NT2/D1 (cell line): ENCODE measurements at regions not wholly inside any gene's neighbourhood (a gene's known extent, or its start where the extent isn't known, plus 50 kb on each side); places are given as distances from the start of the nearest gene placed in this dataset.

Source experiments
- SUZ12 ChIP-seq: IDR thresholded peaks from 2 replicates; pipeline ENCODE4 v1.6.1; 2011; ENCODE audit not compliant: insufficient read length, insufficient read depth; ENCODE audit errors: extremely low read depth
- YY1 ChIP-seq: IDR thresholded peaks from 2 replicates; pipeline ENCODE4 v1.6.1; 2011; ENCODE audit not compliant: insufficient read length, insufficient read depth
- ZNF274 ChIP-seq: IDR thresholded peaks from 2 replicates; pipeline ENCODE4 v1.6.1; 2011; ENCODE audit warnings: mild to moderate bottlenecking, low read depth, low read length

DNA sequence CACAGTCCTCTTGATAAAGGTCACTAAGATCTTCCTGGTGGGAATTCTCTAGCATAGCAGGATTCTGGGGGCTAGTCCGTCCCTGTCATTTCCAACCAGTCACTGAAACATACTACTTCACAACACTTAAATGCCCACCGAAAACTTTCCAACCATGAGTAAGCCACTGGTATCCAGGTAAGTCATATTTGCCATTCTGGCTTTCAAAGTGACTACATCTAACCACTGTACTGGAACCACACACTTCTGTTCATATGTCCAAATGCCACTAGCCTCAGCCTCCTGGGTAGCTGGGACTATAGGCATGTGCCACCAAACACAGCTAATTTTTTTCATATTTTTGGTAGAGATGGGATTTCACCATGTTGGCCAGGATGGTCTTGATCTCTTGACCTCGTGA, 64.3 kb upstream of the VANGL1 start:
- no peak for TF ChIP-seq SUZ12
- no peak for TF ChIP-seq YY1
- TF ChIP-seq ZNF274 = no peak
